AG04449 (cell line): ENCODE measurements at regions not wholly inside any gene's neighbourhood (a gene's known extent, or its start where the extent isn't known, plus 50 kb on each side); places are given as distances from the start of the nearest gene placed in this dataset.
A peak's percentile ranks its signal among the peaks of the same experiment; 100 is the strongest.

Source experiments
- CTCF ChIA-PET: fragments of 350-600 bp; formaldehyde crosslinking; extraction: SDS; loops from one replicate; lab custom pipeline; 2021; ENCODE audit warnings: antibody characterized with exemption; lab: Yijun Ruan, JAX
- POLR2A ChIA-PET: fragments of 400-600, 350-600 bp; formaldehyde crosslinking; extraction: SDS; loops from one replicate; lab custom pipeline; 2020; ENCODE audit warnings: antibody characterized with exemption, inconsistent platforms; lab: Yijun Ruan, JAX
- DNase-seq: peaks from one replicate; pipeline ENCODE4 v3.0.0-alpha.2; 2010; ENCODE audit warnings: low read depth, low spot score
- H3K4me3 ChIP-seq: 2 replicates; pipeline ENCODE4 v1.5.1; 2011; ENCODE audit warnings: low read depth, mild to moderate bottlenecking, control low read depth, low read length
- CTCF ChIP-seq: IDR thresholded peaks from one replicate; pipeline ENCODE4 v1.5.1; 2011; ENCODE audit warnings: mild to moderate bottlenecking, moderate library complexity, low read length, control low read depth, inconsistent platforms; ENCODE audit not compliant: insufficient read depth; ENCODE audit errors: missing control alignments

- POLR2A ChIA-PET: interaction anchor here (1.0 to 1.6 kb wide), 5 partner anchors 33 to 1246 kb away, joined by 3 to 6 read pairs (median 4); partner anchors contain the start of genes FAM217B and PPP1R3D
- CTCF ChIA-PET: interaction anchor here (0.6 to 2.7 kb wide), 10 partner anchors 8 to 1235 kb away, joined by 3 to 14 read pairs (median 4); no protein-coding TSS in a partner anchor
- peak; percentile 86 for DNase-seq
- H3K4me3 ChIP-seq: peak overlapping the region; percentile 13; the same call in 1 of the 2 replicates
- TF ChIP-seq CTCF: no peak
These were observed 66.0 kb upstream of the CDH4 start for GRCh38 chr20:61185841-61186601.

- POLR2A ChIA-PET: interaction anchor here (1.3 to 1.6 kb wide), 3 partner anchors 32 to 1247 kb away, joined by 3 to 6 read pairs (median 5); partner anchors contain the start of genes FAM217B and PPP1R3D
- no peak overlapping the region for H3K4me3 ChIP-seq
- no peak for TF ChIP-seq CTCF
- DNase-seq: no peak
- CTCF ChIA-PET: interaction anchor here (1.0 to 2.7 kb wide), 8 partner anchors 9 to 977 kb away, joined by 3 to 14 read pairs (median 4); no protein-coding TSS in a partner anchor
These were observed 65.1 kb upstream of the CDH4 start for GRCh38 chr20:61186771-61187472.

GRCh38 chr20:61189534-61189933 lies 62.5 kb upstream of the CDH4 start:
- ChIA-PET CTCF (interaction anchor here (1.0 to 3.2 kb wide), 4 partner anchors 40 to 1131 kb away, joined by 3 to 17 read pairs (median 4); no protein-coding TSS in a partner anchor), POLR2A (interaction anchor here (0.6 kb wide), 1 partner anchor 227 kb away, joined by 3 read pairs; no protein-coding TSS in a partner anchor)
- DNase-seq: no peak
- TF ChIP-seq CTCF: no peak
- no peak overlapping the region for H3K4me3 ChIP-seq

- ChIA-PET CTCF (interaction anchor here (0.9 to 3.2 kb wide), 2 partner anchors 11 to 38 kb away, joined by 3 to 17 read pairs; no protein-coding TSS in a partner anchor), POLR2A (no interaction called here)
- TF ChIP-seq CTCF: no peak
These were observed 61.0 kb upstream of the CDH4 start for GRCh38 chr20:61191096-61191495.

GRCh38 chr20:61192337-61192950 lies 59.6 kb upstream of the CDH4 start:
- no peak for TF ChIP-seq CTCF
- no peak overlapping the region for H3K4me3 ChIP-seq
- DNase-seq: no peak
- CTCF ChIA-PET: interaction anchor here (1.6 kb wide), 1 partner anchor 37 kb away, joined by 4 read pairs; no protein-coding TSS in a partner anchor
- POLR2A ChIA-PET: no interaction called here

More at GRCh38 chr20:61191096-61191495, 61.0 kb upstream of the CDH4 start:
- no peak for DNase-seq
- H3K4me3 ChIP-seq: no peak overlapping the region
